ENCODE measurements at regions not wholly inside any gene's neighbourhood (a gene's known extent, or its start where the extent isn't known, plus 50 kb on each side); places are given as distances from the start of the nearest gene placed in this dataset.

GRCh38 chr5:20655211-20655610 is 667.2 kb upstream of the CDH18 start:
- no peak for DNase-seq (ENCODE audit: low read depth)

- no peak for DNase-seq (ENCODE audit: low read depth)
Observed at GRCh38 chr5:20654746-20655145, 666.7 kb upstream of the CDH18 start.

DNA sequence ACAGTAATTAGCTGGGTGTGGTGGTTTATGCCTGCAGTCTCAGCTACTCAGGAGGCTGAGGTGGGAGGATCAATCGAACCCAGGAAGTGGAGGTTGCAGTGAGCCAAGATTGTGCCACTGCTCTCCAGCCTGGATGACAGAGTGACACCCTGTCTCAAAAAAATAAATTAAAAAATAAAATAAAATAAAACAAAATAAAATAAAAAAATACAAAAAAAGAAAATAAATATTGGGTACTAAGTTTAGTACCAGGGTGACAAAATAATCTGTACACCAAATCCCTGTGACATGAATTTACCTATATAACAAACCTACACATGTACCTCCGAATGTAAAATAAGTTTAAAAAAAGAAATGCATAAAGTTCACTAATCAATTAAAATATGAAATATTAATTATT is 666.0 kb upstream of the CDH18 start:
- no peak for DNase-seq (ENCODE audit: low read depth)

DNA sequence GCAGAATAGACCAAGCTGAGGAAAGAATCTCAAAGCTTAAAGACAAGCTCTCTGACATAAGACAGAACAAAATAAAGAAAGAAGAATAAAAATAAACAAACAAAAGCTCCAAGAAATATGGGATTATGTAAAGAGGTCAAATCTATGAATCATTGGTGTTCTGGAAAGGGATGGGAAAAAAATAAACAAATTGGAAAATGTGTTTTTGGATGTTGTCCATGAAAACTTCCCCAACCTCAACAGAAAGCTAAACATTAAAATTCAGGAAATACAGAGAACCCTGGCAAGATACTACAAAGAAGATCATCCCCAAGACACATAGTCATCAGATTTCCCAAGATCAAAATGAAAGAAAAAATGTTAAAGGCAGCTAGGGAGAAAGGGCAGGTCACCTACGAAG is 662.0 kb upstream of the CDH18 start:
- no peak for DNase-seq (ENCODE audit: low read depth)

DNA sequence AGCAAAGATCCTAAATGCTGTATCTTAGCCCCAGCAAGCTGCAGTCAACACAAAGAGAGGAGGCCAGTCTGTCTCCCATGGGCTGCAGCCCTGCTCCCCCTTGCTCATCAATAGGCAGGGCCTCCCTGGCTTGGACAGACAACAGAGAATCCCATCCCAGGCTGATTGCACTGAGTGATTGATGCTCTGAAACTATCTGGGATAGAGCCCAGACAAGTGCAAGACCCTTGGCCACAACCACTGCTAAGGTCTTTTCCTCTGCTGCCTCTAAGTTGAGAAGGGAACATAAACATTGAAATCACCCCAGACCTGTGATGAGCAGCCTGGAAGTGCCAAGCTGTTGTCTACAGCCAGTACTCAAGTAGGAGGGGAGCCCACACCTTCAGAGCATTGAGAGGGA is 661.0 kb upstream of the CDH18 start:
- DNase-seq (ENCODE audit: low read depth): no peak

DNA sequence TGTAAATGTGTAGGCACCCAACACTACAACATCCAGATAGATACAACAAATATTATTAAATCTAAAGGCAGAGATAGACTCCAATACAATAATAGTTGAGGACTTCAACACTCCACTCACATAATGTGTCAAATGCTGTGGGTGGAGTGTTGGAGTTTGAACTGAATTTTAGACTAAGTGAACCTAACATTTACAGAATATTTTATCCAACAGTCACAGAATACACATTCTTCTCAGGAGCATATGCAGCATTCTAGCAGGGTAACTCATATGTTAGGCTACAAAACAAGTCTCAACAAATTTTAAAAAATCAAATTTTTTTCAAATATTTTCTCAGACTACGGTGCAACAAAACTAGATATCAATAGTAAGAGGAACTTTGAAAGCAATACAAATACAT is 648.7 kb upstream of the CDH18 start:
- no peak for DNase-seq (ENCODE audit: low read depth)

GRCh38 chr5:20619591-20619990 is 631.6 kb upstream of the CDH18 start:
- no peak for DNase-seq (ENCODE audit: low read depth)

DNA sequence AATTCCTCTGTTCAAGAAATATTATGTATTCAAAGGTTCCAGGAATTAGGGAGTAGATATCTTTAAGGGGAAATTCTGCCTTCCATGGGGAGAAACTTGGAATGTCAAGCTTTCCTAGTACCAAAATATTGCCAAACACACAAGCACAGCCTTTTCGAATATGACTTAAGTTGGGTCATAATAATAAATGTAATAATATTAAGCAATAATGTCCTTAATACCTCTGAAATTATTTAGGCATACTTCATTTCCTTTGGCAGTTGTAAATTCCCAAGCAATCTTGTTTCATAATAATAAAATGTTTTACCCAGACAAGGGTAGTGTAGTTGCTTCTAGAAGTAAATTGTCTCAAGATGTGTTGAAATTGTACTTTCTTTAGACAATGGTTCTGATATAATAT is 630.3 kb upstream of the CDH18 start:
- no peak for DNase-seq (ENCODE audit: low read depth)

GRCh38 chr5:20617841-20618240 is 629.8 kb upstream of the CDH18 start:
- no peak for DNase-seq (ENCODE audit: low read depth)

GRCh38 chr5:20615888-20616563 is 628.0 kb upstream of the CDH18 start:
- DNase-seq (ENCODE audit: low read depth): no peak

GRCh38 chr5:20611620-20612019 is 623.6 kb upstream of the CDH18 start:
- DNase-seq (ENCODE audit: low read depth): no peak

GRCh38 chr5:20610681-20611080 is 622.7 kb upstream of the CDH18 start:
- DNase-seq (ENCODE audit: low read depth): no peak

DNA sequence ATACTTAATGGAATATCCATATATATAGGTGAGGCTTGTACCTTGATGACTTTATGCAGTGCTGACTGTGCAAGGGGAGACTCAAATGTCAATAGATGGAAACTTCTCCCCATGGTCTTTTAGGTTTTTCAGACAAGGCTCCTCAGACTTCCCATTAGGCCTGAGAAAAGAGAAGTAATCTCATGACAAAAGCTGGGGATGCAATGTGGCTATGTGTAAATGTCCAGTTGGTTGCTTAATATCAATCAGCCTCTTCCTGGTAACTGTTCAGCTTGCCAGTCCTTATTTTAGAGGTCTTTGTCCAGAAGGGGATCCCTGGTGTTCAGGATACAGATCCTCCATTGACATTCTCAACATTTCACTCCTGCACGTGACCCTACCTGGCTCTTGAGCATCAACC is 621.1 kb upstream of the CDH18 start:
- no peak for DNase-seq (ENCODE audit: low read depth)

- peak; percentile 26 for DNase-seq (ENCODE audit: low read depth)
Observed at GRCh38 chr5:20608567-20608966, 620.6 kb upstream of the CDH18 start.

DNA sequence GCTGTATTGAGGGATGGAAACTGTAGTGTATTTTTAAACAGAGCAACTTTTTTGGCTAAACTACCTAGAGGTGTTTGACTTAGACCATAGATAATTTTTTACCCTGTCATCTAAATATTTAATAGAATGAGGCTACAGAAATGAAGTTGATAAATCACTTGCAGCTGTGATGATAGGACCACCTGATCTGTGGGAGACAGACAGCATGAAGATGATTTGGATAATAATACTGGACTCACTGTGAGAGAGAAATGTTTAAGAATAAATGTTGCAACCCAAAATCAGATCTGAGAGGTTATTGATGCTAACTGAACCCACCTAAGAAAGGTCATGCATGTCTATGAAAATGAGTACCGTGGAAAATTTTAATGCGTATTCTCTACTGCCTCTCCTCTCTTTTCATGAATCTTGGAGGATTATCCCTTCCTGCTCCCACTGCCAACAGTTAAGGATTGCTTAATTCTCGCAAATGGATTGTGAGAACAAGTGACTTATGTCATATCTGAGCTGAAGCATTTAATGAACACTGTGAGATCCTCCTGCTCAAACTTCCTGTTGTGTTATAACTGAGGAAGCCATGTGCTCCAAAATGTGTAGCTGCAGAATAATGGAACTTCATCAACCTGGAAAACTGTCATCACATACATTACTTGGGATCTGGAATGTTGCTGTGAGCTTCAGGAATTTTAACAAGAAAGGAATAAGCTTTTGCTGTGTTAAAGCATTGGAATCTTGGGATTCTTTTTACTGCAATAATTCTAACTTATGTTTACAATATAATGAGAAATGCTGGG is 617.9 kb upstream of the CDH18 start:
- DNase-seq (ENCODE audit: low read depth): no peak

- no peak for DNase-seq (ENCODE audit: low read depth)
Observed at GRCh38 chr5:20604992-20605391, 617.0 kb upstream of the CDH18 start.

GRCh38 chr5:20601678-20602100 is 613.7 kb upstream of the CDH18 start:
- peak; percentile 81 for DNase-seq (ENCODE audit: low read depth)

- no peak for DNase-seq (ENCODE audit: low read depth)
Observed at GRCh38 chr5:20590356-20590755, 602.4 kb upstream of the CDH18 start.

DNA sequence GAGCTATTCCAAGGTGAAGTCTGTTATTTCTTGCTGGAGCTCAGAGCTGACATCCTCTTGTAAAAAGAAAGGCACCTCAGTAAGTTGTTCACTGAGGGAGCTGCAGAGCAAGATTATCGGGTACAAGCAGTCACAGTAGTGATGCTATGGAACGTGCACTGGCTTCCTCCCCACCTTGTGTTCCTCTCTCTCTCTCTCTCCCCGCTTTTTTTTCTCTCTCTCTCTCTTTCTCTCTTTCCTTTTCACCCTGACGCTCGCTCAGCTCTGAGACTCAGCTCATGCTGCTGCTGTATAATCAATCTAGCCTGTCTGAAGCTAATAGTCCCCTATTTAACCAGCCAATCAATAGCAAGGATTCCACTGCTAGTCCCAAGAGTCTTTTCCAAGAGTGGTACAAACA is 587.6 kb upstream of the CDH18 start:
- no peak for DNase-seq (ENCODE audit: low read depth)

GRCh38 chr5:20574576-20574975 is 586.6 kb upstream of the CDH18 start:
- DNase-seq (ENCODE audit: low read depth): no peak

DNA sequence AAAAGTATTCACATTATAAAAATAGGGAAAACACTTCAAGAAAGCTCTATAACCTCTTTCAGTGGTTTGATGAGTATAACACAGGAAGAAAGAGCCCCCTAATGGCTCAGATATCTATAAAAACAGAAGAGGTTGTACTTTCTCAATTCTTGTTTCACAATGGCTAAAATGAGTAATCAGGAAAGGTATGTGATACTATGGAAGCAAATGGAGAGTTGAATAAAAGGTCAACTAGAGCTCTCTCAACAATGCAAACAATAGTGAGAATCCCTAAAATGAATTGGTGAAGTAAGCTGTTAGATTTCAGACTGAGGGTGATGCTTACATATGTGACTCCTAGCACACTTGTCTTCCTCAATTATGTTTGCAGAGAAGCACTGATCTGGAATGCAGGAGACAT is 584.6 kb upstream of the CDH18 start:
- DNase-seq (ENCODE audit: low read depth): peak; percentile 84

- DNase-seq (ENCODE audit: low read depth): no peak
Observed at GRCh38 chr5:20570486-20570885, 582.5 kb upstream of the CDH18 start.

DNA sequence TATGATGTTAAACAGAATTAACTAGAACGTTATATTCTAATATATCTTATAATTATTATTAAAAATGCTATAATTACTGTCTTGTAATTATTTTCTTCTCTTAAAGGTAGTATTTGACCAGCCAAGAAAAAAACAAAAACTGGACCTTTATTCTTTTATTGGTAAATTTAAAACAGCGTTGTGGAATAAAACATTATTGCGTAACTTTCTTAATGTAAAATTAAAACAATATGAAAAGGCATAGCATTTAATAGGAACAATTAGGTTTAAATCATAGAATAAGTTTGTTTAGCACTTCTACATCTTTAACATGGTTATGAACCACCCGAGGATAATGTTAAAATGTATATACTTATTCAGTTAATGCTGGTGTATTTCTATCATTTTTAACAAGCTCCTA is 574.5 kb upstream of the CDH18 start:
- DNase-seq (ENCODE audit: low read depth): no peak

DNA sequence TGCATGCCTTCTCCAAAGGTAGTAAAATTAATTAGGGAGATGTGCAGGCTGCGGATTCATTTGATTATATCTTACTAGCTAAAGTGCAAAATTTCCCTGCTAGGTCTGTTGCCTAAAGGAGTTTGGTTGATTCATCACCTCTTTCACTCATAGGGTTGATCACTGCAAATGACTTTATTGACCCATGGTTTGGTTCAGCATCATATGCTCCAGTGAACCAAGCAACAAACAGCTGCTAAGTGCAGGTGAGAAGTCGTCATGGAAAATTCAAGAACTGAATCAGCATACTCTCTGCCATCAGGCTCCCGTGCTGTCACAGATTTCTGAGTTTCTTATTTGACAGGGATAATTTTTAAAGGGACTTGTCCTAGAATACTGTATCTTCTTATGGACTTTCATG is 571.8 kb upstream of the CDH18 start:
- DNase-seq (ENCODE audit: low read depth): peak; percentile 82
